Type B pancreatic cell (in vitro differentiated cells): ENCODE measurements at regions not wholly inside any gene's neighbourhood (a gene's known extent, or its start where the extent isn't known, plus 50 kb on each side); places are given as distances from the start of the nearest gene placed in this dataset.
A peak's percentile ranks its signal among the peaks of the same experiment; 100 is the strongest.

Experiments used
- DNase-seq: peaks from one replicate; pipeline ENCODE4 v3.0.0; 2021; ENCODE audit warnings: mixed read lengths; ENCODE audit not compliant: unreplicated experiment; ENCODE audit errors: extremely low spot score
- H3K27ac Mint-ChIP-seq: 2 replicates; pipeline ENCODE4 v1.8.0; 2021; ENCODE audit warnings: mild to moderate bottlenecking, mixed read lengths
- H3K27me3 Mint-ChIP-seq: 2 replicates; pipeline ENCODE4 v1.8.0; 2021; ENCODE audit warnings: mixed read lengths
- H3K36me3 Mint-ChIP-seq: 2 replicates; pipeline ENCODE4 v1.8.0; 2021; ENCODE audit warnings: mixed read lengths
- H3K4me1 Mint-ChIP-seq: one replicate; pipeline ENCODE4 v1.8.0; 2021; ENCODE audit warnings: mixed read lengths; ENCODE audit not compliant: unreplicated experiment
- H3K4me3 Mint-ChIP-seq: 2 replicates; pipeline ENCODE4 v1.8.0; 2021; ENCODE audit warnings: mild to moderate bottlenecking, mixed read lengths
- H3K9me3 Mint-ChIP-seq: 2 replicates; pipeline ENCODE4 v1.8.0; 2021; ENCODE audit warnings: mixed read lengths
- TF ChIP-seq, protein P1 (sequence below): fragments of 200-600 bp; sonication (generic); conservative IDR thresholded peaks from 2 replicates; pipeline ENCODE4 v1.5.0; 2021; ENCODE audit warnings: antibody characterized with exemption, mild to moderate bottlenecking

DNA sequence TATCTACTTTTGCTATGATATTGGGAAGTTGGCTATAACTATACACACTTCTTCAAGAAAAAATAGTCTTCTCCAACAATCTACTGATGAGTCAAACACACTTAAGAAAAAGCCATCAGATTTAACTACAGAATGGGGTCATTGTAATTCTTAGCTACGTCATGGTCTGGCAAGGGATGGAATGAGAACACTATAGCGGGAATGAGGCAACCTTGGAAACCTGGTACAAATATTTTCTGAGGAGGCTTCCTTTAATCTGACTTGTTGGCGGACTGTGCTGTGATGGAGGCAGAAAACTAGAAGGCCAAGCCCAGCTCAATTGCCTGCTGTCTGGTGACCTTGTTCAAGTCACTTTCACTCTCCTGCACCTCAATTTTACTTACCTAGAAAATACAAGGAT is 586.8 kb upstream of the JAG1 start:
- TF ChIP-seq, protein P1, sequence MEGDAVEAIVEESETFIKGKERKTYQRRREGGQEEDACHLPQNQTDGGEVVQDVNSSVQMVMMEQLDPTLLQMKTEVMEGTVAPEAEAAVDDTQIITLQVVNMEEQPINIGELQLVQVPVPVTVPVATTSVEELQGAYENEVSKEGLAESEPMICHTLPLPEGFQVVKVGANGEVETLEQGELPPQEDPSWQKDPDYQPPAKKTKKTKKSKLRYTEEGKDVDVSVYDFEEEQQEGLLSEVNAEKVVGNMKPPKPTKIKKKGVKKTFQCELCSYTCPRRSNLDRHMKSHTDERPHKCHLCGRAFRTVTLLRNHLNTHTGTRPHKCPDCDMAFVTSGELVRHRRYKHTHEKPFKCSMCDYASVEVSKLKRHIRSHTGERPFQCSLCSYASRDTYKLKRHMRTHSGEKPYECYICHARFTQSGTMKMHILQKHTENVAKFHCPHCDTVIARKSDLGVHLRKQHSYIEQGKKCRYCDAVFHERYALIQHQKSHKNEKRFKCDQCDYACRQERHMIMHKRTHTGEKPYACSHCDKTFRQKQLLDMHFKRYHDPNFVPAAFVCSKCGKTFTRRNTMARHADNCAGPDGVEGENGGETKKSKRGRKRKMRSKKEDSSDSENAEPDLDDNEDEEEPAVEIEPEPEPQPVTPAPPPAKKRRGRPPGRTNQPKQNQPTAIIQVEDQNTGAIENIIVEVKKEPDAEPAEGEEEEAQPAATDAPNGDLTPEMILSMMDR, result no peak
- no peaks in the 10 kb centered on the region for H3K36me3 Mint-ChIP-seq
- no peak overlapping the region for H3K4me3 Mint-ChIP-seq
- peaks cover 19% of the 10 kb centered on the region for H3K9me3 Mint-ChIP-seq
- no peak overlapping the region for H3K27ac Mint-ChIP-seq
- peaks cover 4% of the 10 kb centered on the region for H3K4me1 Mint-ChIP-seq
- H3K27me3 Mint-ChIP-seq, result no peaks in the 10 kb centered on the region
- no peak for DNase-seq

DNA sequence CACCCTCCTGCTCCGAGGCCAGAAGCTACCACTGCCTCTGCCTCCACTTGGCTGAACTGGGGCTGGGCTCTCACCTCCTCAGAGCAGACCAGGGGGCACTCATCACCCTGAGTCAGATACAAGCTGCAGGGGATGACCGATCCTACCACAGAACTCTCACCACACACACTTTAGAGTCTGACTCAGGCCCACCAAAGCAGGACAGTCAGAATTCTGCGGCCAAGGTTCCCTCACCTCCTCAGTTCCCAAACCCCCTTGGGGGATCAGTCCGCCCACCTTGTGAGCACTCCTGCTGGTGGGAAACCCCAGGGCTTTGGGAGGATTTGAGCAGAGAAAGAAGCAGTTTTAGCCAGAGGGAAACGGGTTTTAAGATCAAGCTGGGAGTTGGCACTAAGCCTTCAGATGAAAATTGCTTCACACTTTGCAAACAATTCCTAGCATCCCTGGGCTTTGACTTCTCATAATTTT is 587.8 kb upstream of the JAG1 start:
- H3K9me3 Mint-ChIP-seq, result peaks cover 18% of the 10 kb centered on the region

DNA sequence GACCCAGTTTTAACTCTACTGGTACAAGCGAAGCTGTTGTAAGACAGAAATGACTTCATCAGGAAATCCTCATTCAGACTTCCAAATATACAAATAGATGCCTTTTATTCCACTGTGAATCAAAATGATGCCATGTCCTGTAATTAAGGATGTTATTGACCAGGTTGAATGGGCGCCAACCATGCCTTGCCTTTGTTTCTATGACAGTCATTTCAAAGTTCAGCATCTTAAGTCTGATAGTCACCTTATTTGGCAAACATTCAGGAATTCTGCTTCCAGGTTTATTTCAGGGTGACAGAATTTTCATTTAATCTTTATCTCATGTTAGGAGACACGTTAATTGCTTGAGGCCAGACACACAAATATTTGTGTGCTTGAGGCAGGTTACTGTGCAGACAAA is 592.8 kb upstream of the JAG1 start:
- Mint-ChIP-seq H3K4me3 (no peak overlapping the region), H3K36me3 (no peaks in the 10 kb centered on the region), H3K27me3 (no peaks in the 10 kb centered on the region), H3K9me3 (peaks cover 5% of the 10 kb centered on the region), H3K27ac (no peak overlapping the region), H3K4me1 (peaks cover 41% of the 10 kb centered on the region)
- no peak for DNase-seq
- TF ChIP-seq, protein P1, result no peak

More for the DNA sequence above, 587.8 kb upstream of the JAG1 start:
- H3K36me3 Mint-ChIP-seq, result no peaks in the 10 kb centered on the region
- H3K27me3 Mint-ChIP-seq, result no peaks in the 10 kb centered on the region
- DNase-seq, result no peak
- TF ChIP-seq, protein P1, result no peak
- H3K4me1 Mint-ChIP-seq, result peaks cover 10% of the 10 kb centered on the region
- no peak overlapping the region for H3K27ac Mint-ChIP-seq
- H3K4me3 Mint-ChIP-seq, result no peak overlapping the region

DNA sequence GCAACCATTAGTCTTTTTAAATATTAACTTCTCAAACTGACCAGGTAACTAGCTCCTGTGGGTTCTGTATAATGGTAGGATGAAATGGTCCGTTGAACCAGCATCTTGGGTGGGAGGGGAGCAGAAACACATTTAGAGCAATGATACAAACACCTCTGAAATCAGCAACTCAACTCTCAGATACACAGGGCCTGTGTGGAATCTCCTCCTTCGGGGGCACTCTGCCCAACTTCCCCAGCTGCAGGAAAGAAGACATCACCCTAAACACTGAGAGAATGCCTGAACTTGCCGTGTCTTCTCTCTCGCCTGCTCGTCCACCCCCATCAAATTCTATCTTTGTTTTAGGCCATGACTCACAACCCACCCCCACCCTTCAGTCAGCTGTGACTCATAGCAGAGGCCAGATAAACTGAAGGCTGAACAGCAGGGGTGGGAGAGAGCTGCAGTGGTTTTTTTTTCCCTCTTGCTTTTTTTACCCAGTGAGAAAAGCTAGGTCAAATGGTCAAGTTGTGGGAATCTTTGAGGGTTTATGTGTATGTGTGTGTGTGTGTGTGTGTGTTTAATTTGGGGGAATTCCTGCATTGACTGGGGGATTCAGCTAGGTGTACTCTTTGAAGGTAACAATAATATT is 593.4 kb upstream of the JAG1 start:
- no peak for DNase-seq
- Mint-ChIP-seq H3K4me1 (peaks cover 40% of the 10 kb centered on the region), H3K27ac (peak overlapping the region; percentile 71), H3K9me3 (peaks cover 5% of the 10 kb centered on the region), H3K4me3 (peak overlapping the region; percentile 57), H3K27me3 (no peaks in the 10 kb centered on the region), H3K36me3 (no peaks in the 10 kb centered on the region)
- TF ChIP-seq, protein P1, result no peak

DNA sequence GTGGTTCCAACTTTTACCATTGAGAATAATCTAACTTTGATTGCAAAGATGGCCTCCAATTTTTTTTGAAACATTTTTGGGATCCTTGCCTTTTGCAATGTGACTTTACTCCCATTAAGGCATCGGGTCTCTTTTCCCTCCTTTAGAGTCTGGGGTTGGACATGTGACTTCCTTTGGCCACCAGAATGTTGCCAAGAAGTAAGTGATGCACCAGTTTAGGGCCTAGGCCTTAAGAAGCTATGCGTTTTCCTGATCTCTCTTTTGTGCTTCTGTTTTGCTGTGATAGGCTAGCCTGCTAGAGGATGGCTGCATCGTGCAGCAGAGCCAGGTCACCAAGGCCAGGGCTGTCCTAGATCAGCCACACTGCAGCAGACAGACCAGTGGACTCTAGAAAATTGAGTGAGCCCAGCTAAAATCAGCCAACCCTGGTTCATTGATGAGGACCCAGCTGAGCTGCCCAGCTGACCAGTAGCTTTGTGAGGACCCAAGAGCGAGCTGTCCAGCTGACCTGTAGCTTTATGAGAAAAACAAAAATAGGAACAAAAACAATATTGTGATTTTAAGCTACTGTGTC is 594.0 kb upstream of the JAG1 start:
- DNase-seq, result no peak
- Mint-ChIP-seq H3K27ac (peak overlapping the region; percentile 71), H3K27me3 (no peaks in the 10 kb centered on the region)

More for the DNA sequence above, 594.0 kb upstream of the JAG1 start:
- peaks cover 40% of the 10 kb centered on the region for H3K4me1 Mint-ChIP-seq
- TF ChIP-seq, protein P1, result no peak
- no peaks in the 10 kb centered on the region for H3K36me3 Mint-ChIP-seq
- H3K4me3 Mint-ChIP-seq, result peak overlapping the region; percentile 57
- H3K9me3 Mint-ChIP-seq, result peaks cover 5% of the 10 kb centered on the region
